ENCODE measurements at regions not wholly inside any gene's neighbourhood (a gene's known extent, or its start where the extent isn't known, plus 50 kb on each side); places are given as distances from the start of the nearest gene placed in this dataset.

- DNase-seq (ENCODE audit: low read depth): no peak
These were observed 1362.7 kb upstream of the FAM98A start for GRCh38 chr2:34961822-34962221.

GRCh38 chr2:34954758-34955157 is 1355.7 kb upstream of the FAM98A start:
- no peak for DNase-seq (ENCODE audit: low read depth)

- no peak for DNase-seq (ENCODE audit: low read depth)
These were observed 1351.7 kb upstream of the FAM98A start for GRCh38 chr2:34950797-34951196.

- DNase-seq (ENCODE audit: low read depth): no peak
These were observed 1350.2 kb upstream of the FAM98A start for GRCh38 chr2:34949316-34949715.

- no peak for DNase-seq (ENCODE audit: low read depth)
These were observed 1337.0 kb upstream of the FAM98A start for GRCh38 chr2:34936089-34936488.

GRCh38 chr2:34912084-34912483 is 1313.0 kb upstream of the FAM98A start:
- no peak for DNase-seq (ENCODE audit: low read depth)

- DNase-seq (ENCODE audit: low read depth): no peak
These were observed 1311.0 kb upstream of the FAM98A start for GRCh38 chr2:34909992-34910705.

GRCh38 chr2:34907812-34908211 is 1308.7 kb upstream of the FAM98A start:
- no peak for DNase-seq (ENCODE audit: low read depth)

- no peak for DNase-seq (ENCODE audit: low read depth)
These were observed 1302.6 kb upstream of the FAM98A start for GRCh38 chr2:34901739-34902138.

- DNase-seq (ENCODE audit: low read depth): no peak
These were observed 1300.0 kb upstream of the FAM98A start for GRCh38 chr2:34899079-34899478.

GRCh38 chr2:34892766-34893165 is 1293.7 kb upstream of the FAM98A start:
- no peak for DNase-seq (ENCODE audit: low read depth)

- DNase-seq (ENCODE audit: low read depth): no peak
These were observed 1293.2 kb upstream of the FAM98A start for GRCh38 chr2:34892256-34892655.

- no peak for DNase-seq (ENCODE audit: low read depth)
These were observed 1276.1 kb upstream of the FAM98A start for GRCh38 chr2:34875091-34875745.

GRCh38 chr2:34853646-34854045 is 1254.5 kb upstream of the FAM98A start:
- DNase-seq (ENCODE audit: low read depth): no peak

GRCh38 chr2:34851804-34852203 is 1252.7 kb upstream of the FAM98A start:
- no peak for DNase-seq (ENCODE audit: low read depth)

- DNase-seq (ENCODE audit: low read depth): no peak
These were observed 1250.7 kb upstream of the FAM98A start for GRCh38 chr2:34849827-34850226.

GRCh38 chr2:34848691-34849090 is 1249.6 kb upstream of the FAM98A start:
- DNase-seq (ENCODE audit: low read depth): no peak

- DNase-seq (ENCODE audit: low read depth): no peak
These were observed 1249.0 kb upstream of the FAM98A start for GRCh38 chr2:34848132-34848531.

- no peak for DNase-seq (ENCODE audit: low read depth)
These were observed 1245.5 kb upstream of the FAM98A start for GRCh38 chr2:34844629-34845028.

- DNase-seq (ENCODE audit: low read depth): no peak
These were observed 1239.3 kb upstream of the FAM98A start for GRCh38 chr2:34838408-34838807.

- no peak for DNase-seq (ENCODE audit: low read depth)
These were observed 1237.3 kb upstream of the FAM98A start for GRCh38 chr2:34836361-34836760.

GRCh38 chr2:34831096-34831495 is 1232.0 kb upstream of the FAM98A start:
- DNase-seq (ENCODE audit: low read depth): no peak

- DNase-seq (ENCODE audit: low read depth): no peak
These were observed 1229.4 kb upstream of the FAM98A start for GRCh38 chr2:34828481-34828880.

GRCh38 chr2:34827398-34827797 is 1228.3 kb upstream of the FAM98A start:
- DNase-seq (ENCODE audit: low read depth): no peak

Measured in activated T-helper 9 cell treated with anti-CD3 and anti-CD28 coated beads, Interleukin-2, amount 50 U/mL, for 16 hours (primary cell).